ENCODE measurements at regions not wholly inside any gene's neighbourhood (a gene's known extent, or its start where the extent isn't known, plus 50 kb on each side); places are given as distances from the start of the nearest gene placed in this dataset.

DNA sequence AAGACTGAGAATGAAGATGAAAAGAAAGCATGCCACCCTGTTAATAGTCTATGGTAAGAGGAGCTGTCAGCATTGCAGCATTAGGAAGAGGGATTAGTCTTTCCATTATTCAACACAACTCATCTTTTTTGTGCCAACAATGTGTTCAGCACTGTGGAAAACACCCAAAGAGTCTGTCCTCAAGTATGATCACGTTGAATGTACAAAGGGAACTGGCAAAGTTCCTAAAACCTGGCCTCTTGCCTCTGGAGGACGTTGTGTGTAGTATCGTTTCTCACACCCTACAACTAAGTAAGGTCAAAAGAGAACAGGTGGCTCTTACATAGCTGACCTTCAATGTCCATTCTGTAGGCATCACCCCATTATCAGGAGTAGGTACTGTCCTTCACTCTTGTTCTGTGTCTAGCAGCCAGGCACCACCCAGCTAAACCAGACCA, 147.9 kb upstream of the THBS1 start:
- ATAC-seq (peak in 2 of 4 donors; percentile 27 to 28), DNase-seq (no peak)
- 15 to 26% (median 20%) methylated on average over 3 of the region's 3 CpGs for WGBS, 3 donors
- H3K4me3 ChIP-seq: no peak overlapping the region
- no peaks in the 10 kb centered on the region for H3K27me3 ChIP-seq (ENCODE audit: insufficient read depth in 3 of 3, low read length in 2 of 3)
- no peak overlapping the region for H3K27ac ChIP-seq
- H3K9me3 ChIP-seq: no peaks in the 10 kb centered on the region
- TF ChIP-seq, protein P1, sequence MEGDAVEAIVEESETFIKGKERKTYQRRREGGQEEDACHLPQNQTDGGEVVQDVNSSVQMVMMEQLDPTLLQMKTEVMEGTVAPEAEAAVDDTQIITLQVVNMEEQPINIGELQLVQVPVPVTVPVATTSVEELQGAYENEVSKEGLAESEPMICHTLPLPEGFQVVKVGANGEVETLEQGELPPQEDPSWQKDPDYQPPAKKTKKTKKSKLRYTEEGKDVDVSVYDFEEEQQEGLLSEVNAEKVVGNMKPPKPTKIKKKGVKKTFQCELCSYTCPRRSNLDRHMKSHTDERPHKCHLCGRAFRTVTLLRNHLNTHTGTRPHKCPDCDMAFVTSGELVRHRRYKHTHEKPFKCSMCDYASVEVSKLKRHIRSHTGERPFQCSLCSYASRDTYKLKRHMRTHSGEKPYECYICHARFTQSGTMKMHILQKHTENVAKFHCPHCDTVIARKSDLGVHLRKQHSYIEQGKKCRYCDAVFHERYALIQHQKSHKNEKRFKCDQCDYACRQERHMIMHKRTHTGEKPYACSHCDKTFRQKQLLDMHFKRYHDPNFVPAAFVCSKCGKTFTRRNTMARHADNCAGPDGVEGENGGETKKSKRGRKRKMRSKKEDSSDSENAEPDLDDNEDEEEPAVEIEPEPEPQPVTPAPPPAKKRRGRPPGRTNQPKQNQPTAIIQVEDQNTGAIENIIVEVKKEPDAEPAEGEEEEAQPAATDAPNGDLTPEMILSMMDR (IDR thresholded peaks at IDR 0.05): no peak
- no peaks in the 10 kb centered on the region for H3K36me3 ChIP-seq (ENCODE audit: insufficient read depth in 1 of 2, low read depth in 1 of 2)
- intact Hi-C loops (cut with DNase I): no loop called here
- peaks cover 3% of the 10 kb centered on the region for H3K4me1 ChIP-seq

- peaks cover 3% of the 10 kb centered on the region for H3K4me1 ChIP-seq
- intact Hi-C loops (cut with DNase I): no loop called here
- TF ChIP-seq, protein P1 (IDR thresholded peaks at IDR 0.05): no peak
- no peaks in the 10 kb centered on the region for H3K9me3 ChIP-seq
- H3K36me3 ChIP-seq (ENCODE audit: insufficient read depth in 1 of 2, low read depth in 1 of 2): no peaks in the 10 kb centered on the region
- 26 to 38% (median 31%) methylated on average over 2 of the region's 2 CpGs for WGBS, 3 donors
- no peaks in the 10 kb centered on the region for H3K27me3 ChIP-seq (ENCODE audit: insufficient read depth in 3 of 3, low read length in 2 of 3)
- ATAC-seq: peak in 1 of 4 donors; percentile 26
- no peak overlapping the region for H3K4me3 ChIP-seq
- DNase-seq: no peak
- H3K27ac ChIP-seq: no peak overlapping the region
Measured at GRCh38 chr15:39433376-39433775, 147.5 kb upstream of the THBS1 start.

GRCh38 chr15:39434163-39434562, 146.7 kb upstream of the THBS1 start:
- ATAC-seq: no peak
- 82 to 89% (median 85%) methylated on average over 4 of the region's 4 CpGs for WGBS, 3 donors

GRCh38 chr15:39434751-39435238, 146.1 kb upstream of the THBS1 start:
- H3K4me1 ChIP-seq: peaks cover 3% of the 10 kb centered on the region
- TF ChIP-seq, protein P1 (IDR thresholded peaks at IDR 0.05): no peak
- no peak overlapping the region for H3K27ac ChIP-seq
- no peaks in the 10 kb centered on the region for H3K27me3 ChIP-seq (ENCODE audit: insufficient read depth in 3 of 3, low read length in 2 of 3)
- intact Hi-C loops (cut with DNase I): no loop called here
- DNase-seq (peak in 1 of 2 donors; percentile 50), ATAC-seq (no peak)
- 51 to 61% (median 59%) methylated on average over 5 of the region's 5 CpGs for WGBS, 3 donors
- H3K36me3 ChIP-seq (ENCODE audit: insufficient read depth in 1 of 2, low read depth in 1 of 2): no peaks in the 10 kb centered on the region
- H3K4me3 ChIP-seq: no peak overlapping the region
- H3K9me3 ChIP-seq: no peaks in the 10 kb centered on the region

More at GRCh38 chr15:39434163-39434562, 146.7 kb upstream of the THBS1 start:
- TF ChIP-seq, protein P1 (IDR thresholded peaks at IDR 0.05): no peak
- no peaks in the 10 kb centered on the region for H3K27me3 ChIP-seq (ENCODE audit: insufficient read depth in 3 of 3, low read length in 2 of 3)
- no peak for DNase-seq
- intact Hi-C loops (cut with DNase I): no loop called here
- H3K9me3 ChIP-seq: no peaks in the 10 kb centered on the region
- no peaks in the 10 kb centered on the region for H3K36me3 ChIP-seq (ENCODE audit: insufficient read depth in 1 of 2, low read depth in 1 of 2)
- H3K27ac ChIP-seq: no peak overlapping the region
- H3K4me1 ChIP-seq: peaks cover 3% of the 10 kb centered on the region
- no peak overlapping the region for H3K4me3 ChIP-seq

DNA sequence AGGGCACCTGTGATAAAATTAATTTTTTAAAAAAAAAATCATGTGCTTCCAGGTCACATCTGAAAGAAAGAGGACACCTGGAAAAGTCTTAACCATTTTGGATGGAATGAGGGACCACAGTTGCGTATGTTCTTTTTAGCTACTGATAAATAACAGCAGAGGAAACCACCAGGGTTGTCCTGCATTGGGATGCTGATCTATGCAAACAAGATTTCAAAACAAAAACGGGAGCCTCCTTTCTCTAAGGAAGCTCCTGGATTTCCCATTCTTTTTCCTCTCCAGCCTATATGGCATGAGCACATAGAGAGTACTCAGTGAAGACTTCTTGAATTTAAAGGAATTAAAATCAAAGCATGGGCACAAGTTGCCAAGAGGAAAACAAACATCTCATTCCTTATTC, 145.6 kb upstream of the THBS1 start:
- Histone ChIP-seq H3K27me3 (ENCODE audit: insufficient read depth in 3 of 3, low read length in 2 of 3) (no peaks in the 10 kb centered on the region), H3K4me3 (no peak overlapping the region), H3K9me3 (no peaks in the 10 kb centered on the region), H3K27ac (no peak overlapping the region), H3K4me1 (peaks cover 3% of the 10 kb centered on the region), H3K36me3 (ENCODE audit: insufficient read depth in 1 of 2, low read depth in 1 of 2) (no peaks in the 10 kb centered on the region)
- no peak for ATAC-seq
- WGBS, 3 donors: 47 to 61% (median 48%) methylated on average over 2 of the region's 2 CpGs
- intact Hi-C loops (cut with DNase I): no loop called here
- no peak for DNase-seq
- TF ChIP-seq, protein P1 (IDR thresholded peaks at IDR 0.05): no peak
